GM11168 (cell line): ENCODE measurements at regions not wholly inside any gene's neighbourhood (a gene's known extent, or its start where the extent isn't known, plus 50 kb on each side); places are given as distances from the start of the nearest gene placed in this dataset.
"Not testable (repeated sequence)": the region's sequence is repeated elsewhere in the genome, so short reads cannot be mapped to it uniquely, and the experiment has no call there.

Source experiments
- in situ Hi-C: fragments of 300-500 bp; cut with MboI; formaldehyde crosslinking; loops from one replicate; pipeline ENCODE4 v1.12.0; 2022; ENCODE audit warnings: low sequenced_read_pairs; ENCODE audit not compliant: unreplicated experiment

- in situ Hi-C loops = no loop called here
These were observed 57.4 kb downstream of the ZNF648 start for GRCh38 chr1:182003953-182004586.

- in situ Hi-C loops = no loop called here
These were observed 58.3 kb downstream of the ZNF648 start for GRCh38 chr1:182003025-182003725.

GRCh38 chr1:182002570-182002969, 58.9 kb downstream of the ZNF648 start:
- in situ Hi-C loops = no loop called here

- in situ Hi-C loops = no loop called here
These were observed 62.7 kb downstream of the ZNF648 start for GRCh38 chr1:181998858-181999257.

GRCh38 chr1:181992072-181992471, 69.4 kb downstream of the ZNF648 start:
- in situ Hi-C loops = no loop called here

GRCh38 chr1:181990728-181991127, 70.8 kb downstream of the ZNF648 start:
- in situ Hi-C loops = no loop called here

GRCh38 chr1:181989261-181989920, 72.1 kb downstream of the ZNF648 start:
- in situ Hi-C loops = no loop called here

GRCh38 chr1:181987996-181988395, 73.5 kb downstream of the ZNF648 start:
- in situ Hi-C loops = no loop called here

GRCh38 chr1:181987334-181987895, 74.1 kb downstream of the ZNF648 start:
- in situ Hi-C loops = no loop called here

- in situ Hi-C loops = no loop called here
These were observed 74.6 kb downstream of the ZNF648 start for GRCh38 chr1:181986907-181987305.

GRCh38 chr1:181985936-181986906, 75.3 kb downstream of the ZNF648 start:
- in situ Hi-C loops = no loop called here

- in situ Hi-C loops = no loop called here
These were observed 76.2 kb downstream of the ZNF648 start for GRCh38 chr1:181985281-181985680.

- in situ Hi-C loops = no loop called here
These were observed 77.5 kb downstream of the ZNF648 start for GRCh38 chr1:181984006-181984405.

GRCh38 chr1:181981821-181982220, 79.7 kb downstream of the ZNF648 start:
- in situ Hi-C loops = no loop called here

- in situ Hi-C loops = no loop called here
These were observed 89.3 kb downstream of the ZNF648 start for GRCh38 chr1:181972256-181972655.

GRCh38 chr1:181971424-181971823, 90.1 kb downstream of the ZNF648 start:
- in situ Hi-C loops = no loop called here

- in situ Hi-C loops = no loop called here
These were observed 91.6 kb downstream of the ZNF648 start for GRCh38 chr1:181969902-181970301.

- in situ Hi-C loops = not testable (repeated sequence)
These were observed 106.8 kb downstream of the ZNF648 start for GRCh38 chr1:181954696-181955095.

- in situ Hi-C loops = not testable (repeated sequence)
These were observed 107.3 kb downstream of the ZNF648 start for GRCh38 chr1:181954178-181954577.

GRCh38 chr1:181953596-181953995, 107.9 kb downstream of the ZNF648 start:
- in situ Hi-C loops = no loop called here
